ENCODE measurements at regions not wholly inside any gene's neighbourhood (a gene's known extent, or its start where the extent isn't known, plus 50 kb on each side); places are given as distances from the start of the nearest gene placed in this dataset.

- 50 to 78% methylated on average over 1 of the region's 1 CpG for WGBS, 2 donors
- H3K27ac ChIP-seq: no peak overlapping the region
Observed at GRCh38 chr1:221187174-221187573, 307.9 kb downstream of the HLX start.

DNA sequence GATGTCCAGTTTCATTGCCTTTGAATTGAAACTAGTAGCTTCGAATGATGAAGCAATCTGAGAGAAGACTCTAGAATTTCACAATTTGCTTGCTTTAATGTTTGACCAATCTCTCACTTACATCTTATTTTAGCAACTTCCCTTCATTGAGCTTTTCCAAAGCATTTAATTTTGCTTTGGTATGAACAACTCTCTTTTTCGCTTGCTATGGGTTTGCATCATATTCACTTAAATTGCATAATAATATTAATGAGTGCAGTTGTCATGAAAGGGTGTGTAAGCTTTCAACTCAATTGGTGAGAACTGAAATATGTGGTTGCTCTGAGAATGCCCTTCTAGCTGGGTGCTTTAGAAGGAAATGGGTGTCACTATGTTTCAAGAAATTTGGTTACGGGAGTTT lies 309.2 kb downstream of the HLX start:
- 78 to 88% methylated on average over 3 of the region's 3 CpGs for WGBS, 2 donors
- Histone ChIP-seq H3K27ac (no peak overlapping the region), H3K4me3 (no peak overlapping the region), H3K4me1 (peaks cover 14% of the 10 kb centered on the region), H3K27me3 (no peaks in the 10 kb centered on the region), H3K9me3 (no peaks in the 10 kb centered on the region), H3K36me3 (replicated peaks in 1 of 2; ENCODE audit: insufficient read depth in 1 of 2, low read depth in 2 of 2) (no peaks in the 10 kb centered on the region)
- ATAC-seq: no peak
- no peak for DNase-seq
- intact Hi-C loops (cut with DNase I): no loop called here
- TF ChIP-seq POLR2A (IDR thresholded peaks at IDR 0.05) (no peak), CTCF (IDR thresholded peaks at IDR 0.05) (no peak)

More at GRCh38 chr1:221187174-221187573, 307.9 kb downstream of the HLX start:
- no peak for DNase-seq
- Histone ChIP-seq H3K9me3 (no peaks in the 10 kb centered on the region), H3K4me1 (peaks cover 27% of the 10 kb centered on the region), H3K27me3 (no peaks in the 10 kb centered on the region), H3K4me3 (no peak overlapping the region), H3K36me3 (replicated peaks in 1 of 2; ENCODE audit: insufficient read depth in 1 of 2, low read depth in 2 of 2) (no peaks in the 10 kb centered on the region)
- no peak for ATAC-seq
- TF ChIP-seq POLR2A (IDR thresholded peaks at IDR 0.05): no peak
- no peak for TF ChIP-seq CTCF (IDR thresholded peaks at IDR 0.05)
- intact Hi-C loops (cut with DNase I): no loop called here

- WGBS, 2 donors: 63 to 72% methylated on average over 2 of the region's 2 CpGs
- ATAC-seq (no peak), DNase-seq (no peak)
- Histone ChIP-seq H3K27ac (no peak overlapping the region), H3K4me3 (no peak overlapping the region), H3K27me3 (no peaks in the 10 kb centered on the region), H3K36me3 (replicated peaks in 1 of 2; ENCODE audit: insufficient read depth in 1 of 2, low read depth in 2 of 2) (no peaks in the 10 kb centered on the region), H3K9me3 (no peaks in the 10 kb centered on the region), H3K4me1 (peaks cover 3% of the 10 kb centered on the region)
- TF ChIP-seq POLR2A (IDR thresholded peaks at IDR 0.05) (no peak), CTCF (IDR thresholded peaks at IDR 0.05) (no peak)
- intact Hi-C loops (cut with DNase I): no loop called here
Observed at GRCh38 chr1:221190249-221190648, 311.0 kb downstream of the HLX start.

DNA sequence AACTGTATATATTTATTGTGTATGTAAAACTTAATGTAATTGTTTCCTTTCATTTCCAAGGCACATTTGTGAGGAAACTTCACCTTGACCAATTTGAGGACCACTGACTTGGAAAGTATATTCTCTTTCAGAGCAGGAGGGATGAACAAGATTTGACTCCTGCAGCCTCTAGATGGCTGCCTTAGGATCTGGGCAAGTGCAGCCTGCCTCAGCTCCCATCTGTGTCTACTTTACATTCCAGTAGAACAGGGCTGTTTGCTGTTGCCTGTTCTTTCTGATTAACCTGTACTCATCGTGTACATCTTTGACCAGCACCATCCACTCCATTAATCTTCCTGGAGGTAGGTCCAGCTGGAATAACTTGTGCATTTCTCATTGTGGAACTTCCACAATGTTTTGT lies 312.8 kb downstream of the HLX start:
- no peaks in the 10 kb centered on the region for H3K4me1 ChIP-seq
- H3K9me3 ChIP-seq: no peaks in the 10 kb centered on the region
- no peak for TF ChIP-seq CTCF (IDR thresholded peaks at IDR 0.05)
- no peak for TF ChIP-seq POLR2A (IDR thresholded peaks at IDR 0.05)
- H3K36me3 ChIP-seq (replicated peaks in 1 of 2; ENCODE audit: insufficient read depth in 1 of 2, low read depth in 2 of 2): no peaks in the 10 kb centered on the region
- intact Hi-C loops (cut with DNase I): no loop called here
- H3K4me3 ChIP-seq: no peak overlapping the region
- no peaks in the 10 kb centered on the region for H3K27me3 ChIP-seq
- no peak for DNase-seq
- 40 to 47% methylated on average over 1 of the region's 1 CpG for WGBS, 2 donors
- ATAC-seq: no peak
- no peak overlapping the region for H3K27ac ChIP-seq

- Histone ChIP-seq H3K36me3 (replicated peaks in 1 of 2; ENCODE audit: insufficient read depth in 1 of 2, low read depth in 2 of 2) (no peaks in the 10 kb centered on the region), H3K9me3 (no peaks in the 10 kb centered on the region), H3K4me3 (no peak overlapping the region), H3K27me3 (no peaks in the 10 kb centered on the region), H3K27ac (no peak overlapping the region), H3K4me1 (peaks cover 34% of the 10 kb centered on the region)
- TF ChIP-seq POLR2A (IDR thresholded peaks at IDR 0.05) (no peak), CTCF (IDR thresholded peaks at IDR 0.05) (no peak)
- ATAC-seq (no peak), DNase-seq (no peak)
- intact Hi-C loops (cut with DNase I): loop anchor here (10.0 kb wide), 1 partner anchor 316 kb away; no protein-coding TSS in a partner anchor
Observed at GRCh38 chr1:221200464-221200863, 321.2 kb downstream of the HLX start.

All from body of pancreas (tissue), 4 donors.